22Rv1 (cell line): ENCODE measurements at regions not wholly inside any gene's neighbourhood (a gene's known extent, or its start where the extent isn't known, plus 50 kb on each side); places are given as distances from the start of the nearest gene placed in this dataset.

Experiments used
- ZFX ChIP-seq: fragments of 450-650 bp; IDR thresholded peaks from 2 replicates; pipeline ENCODE4 v1.6.1; 2017; ENCODE audit warnings: antibody characterized with exemption, borderline replicate concordance
- TF ChIP-seq, protein P1 (sequence below): fragments of 450-650 bp; IDR thresholded peaks from 2 replicates; pipeline ENCODE4 v1.5.1; 2017; ENCODE audit warnings: mild to moderate bottlenecking

DNA sequence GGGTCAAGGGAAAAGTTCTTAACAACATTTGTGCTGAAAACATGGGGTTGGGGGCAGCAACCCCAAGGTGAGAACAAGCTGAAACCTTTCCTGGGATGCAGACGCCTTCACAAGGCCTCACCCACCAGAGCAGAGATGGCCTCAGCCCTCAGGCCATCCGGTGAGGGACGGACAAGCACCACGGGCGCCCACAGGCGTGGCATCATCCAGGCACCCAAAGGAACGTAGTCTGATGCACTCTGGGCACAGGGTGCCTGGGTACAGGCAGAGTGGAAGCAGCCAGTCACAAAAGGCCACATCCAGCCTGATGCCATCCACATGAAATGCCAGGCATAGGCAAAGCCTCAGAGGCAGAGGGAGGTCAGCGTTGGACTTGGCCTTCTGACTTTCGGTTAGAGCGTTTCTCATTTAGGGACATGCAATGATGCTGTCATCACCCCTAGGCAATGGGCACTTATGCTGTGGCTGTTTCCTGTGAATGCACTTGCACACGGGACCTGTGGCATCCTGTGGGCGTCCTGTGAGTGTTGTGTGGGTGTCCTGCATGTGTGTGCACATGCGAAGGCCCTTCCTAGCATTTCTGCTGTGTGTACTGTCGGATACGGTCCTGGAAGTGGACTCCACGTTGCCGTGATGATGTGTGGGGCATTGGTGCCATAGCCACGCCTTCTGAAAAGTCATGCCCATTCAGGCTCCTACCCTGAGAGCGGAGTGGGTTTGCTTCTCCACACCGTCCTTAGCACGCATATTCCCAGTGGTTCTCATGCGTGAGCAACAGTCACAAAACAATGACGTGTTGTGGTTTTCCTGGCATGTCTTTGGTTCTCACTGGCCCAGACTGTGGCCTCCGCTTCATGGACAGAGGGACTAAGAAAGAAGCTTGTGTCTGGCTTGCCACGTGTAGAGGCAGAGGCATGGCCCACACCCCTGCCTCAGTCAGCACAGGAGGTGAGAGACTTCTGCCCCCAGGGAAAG lies 52.7 kb upstream of the ZNF469 start:
- TF ChIP-seq, protein P1, sequence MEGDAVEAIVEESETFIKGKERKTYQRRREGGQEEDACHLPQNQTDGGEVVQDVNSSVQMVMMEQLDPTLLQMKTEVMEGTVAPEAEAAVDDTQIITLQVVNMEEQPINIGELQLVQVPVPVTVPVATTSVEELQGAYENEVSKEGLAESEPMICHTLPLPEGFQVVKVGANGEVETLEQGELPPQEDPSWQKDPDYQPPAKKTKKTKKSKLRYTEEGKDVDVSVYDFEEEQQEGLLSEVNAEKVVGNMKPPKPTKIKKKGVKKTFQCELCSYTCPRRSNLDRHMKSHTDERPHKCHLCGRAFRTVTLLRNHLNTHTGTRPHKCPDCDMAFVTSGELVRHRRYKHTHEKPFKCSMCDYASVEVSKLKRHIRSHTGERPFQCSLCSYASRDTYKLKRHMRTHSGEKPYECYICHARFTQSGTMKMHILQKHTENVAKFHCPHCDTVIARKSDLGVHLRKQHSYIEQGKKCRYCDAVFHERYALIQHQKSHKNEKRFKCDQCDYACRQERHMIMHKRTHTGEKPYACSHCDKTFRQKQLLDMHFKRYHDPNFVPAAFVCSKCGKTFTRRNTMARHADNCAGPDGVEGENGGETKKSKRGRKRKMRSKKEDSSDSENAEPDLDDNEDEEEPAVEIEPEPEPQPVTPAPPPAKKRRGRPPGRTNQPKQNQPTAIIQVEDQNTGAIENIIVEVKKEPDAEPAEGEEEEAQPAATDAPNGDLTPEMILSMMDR, result no peak
- TF ChIP-seq ZFX, result no peak
